Skin of body (tissue), 1 donor: ENCODE measurements at regions not wholly inside any gene's neighbourhood (a gene's known extent, or its start where the extent isn't known, plus 50 kb on each side); places are given as distances from the start of the nearest gene placed in this dataset.
A peak's percentile ranks its signal among the peaks of the same experiment; 100 is the strongest.

Source experiments
- DNase-seq: peaks from one replicate; lab custom pipeline; 2025; lab: John Stamatoyannopoulos, UW

DNA sequence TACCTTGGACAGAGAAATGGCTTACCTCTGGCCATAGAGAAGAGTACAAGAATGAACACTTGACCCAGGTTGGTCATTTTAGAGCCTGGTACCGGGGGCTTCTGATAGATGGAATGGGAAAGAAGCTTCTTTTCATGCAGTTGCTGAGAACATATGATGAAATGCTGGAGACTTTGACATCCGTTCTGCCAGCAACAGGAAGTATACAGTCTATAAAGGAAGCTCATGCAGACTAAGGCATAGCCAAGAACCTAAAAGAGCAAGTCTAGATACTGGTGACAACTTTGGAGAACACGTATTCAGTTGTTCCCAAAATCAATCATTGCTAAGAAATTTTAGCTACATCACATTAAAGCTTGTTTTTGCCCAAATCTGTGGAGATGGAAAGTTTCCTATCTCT, 894.6 kb downstream of the METTL15 start:
- no peak for DNase-seq

DNA sequence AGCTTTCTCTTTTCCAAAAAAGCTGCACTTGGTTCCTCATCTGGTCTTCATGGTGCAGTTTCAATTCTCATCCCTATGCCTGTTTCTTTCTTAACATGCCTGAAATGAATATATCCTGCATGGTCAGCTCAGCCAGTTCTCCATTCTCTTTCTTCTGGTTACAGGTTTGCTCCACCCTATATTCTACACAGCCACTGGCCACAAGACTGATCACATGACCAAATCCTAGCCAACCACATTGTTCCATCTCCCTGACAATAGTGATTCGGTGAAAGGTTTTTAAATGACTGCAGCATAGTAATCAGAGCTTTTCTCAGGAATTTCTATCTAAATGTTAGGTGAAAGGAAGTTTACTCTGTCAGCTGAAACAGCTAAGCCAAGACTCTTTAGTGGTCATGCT, 891.4 kb downstream of the METTL15 start:
- no peak for DNase-seq

DNA sequence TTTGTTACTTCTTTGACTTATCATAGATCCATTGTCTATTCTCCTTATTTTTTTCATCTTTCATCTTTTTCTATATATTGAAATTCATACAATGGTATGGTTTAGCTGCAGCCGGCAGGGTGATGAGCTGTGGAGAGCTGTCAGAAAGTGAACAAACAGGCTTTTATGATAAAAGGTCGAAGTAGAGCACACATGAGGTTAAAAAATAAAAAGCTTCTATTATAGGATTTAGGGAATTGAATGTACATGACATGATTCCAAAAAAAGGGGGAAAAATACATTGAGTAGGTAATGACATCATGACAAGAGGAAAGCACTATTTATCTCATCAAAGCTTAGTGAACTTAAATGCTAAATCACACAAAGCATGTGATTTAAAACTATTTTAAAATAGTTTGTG, 884.8 kb downstream of the METTL15 start:
- DNase-seq = no peak

DNA sequence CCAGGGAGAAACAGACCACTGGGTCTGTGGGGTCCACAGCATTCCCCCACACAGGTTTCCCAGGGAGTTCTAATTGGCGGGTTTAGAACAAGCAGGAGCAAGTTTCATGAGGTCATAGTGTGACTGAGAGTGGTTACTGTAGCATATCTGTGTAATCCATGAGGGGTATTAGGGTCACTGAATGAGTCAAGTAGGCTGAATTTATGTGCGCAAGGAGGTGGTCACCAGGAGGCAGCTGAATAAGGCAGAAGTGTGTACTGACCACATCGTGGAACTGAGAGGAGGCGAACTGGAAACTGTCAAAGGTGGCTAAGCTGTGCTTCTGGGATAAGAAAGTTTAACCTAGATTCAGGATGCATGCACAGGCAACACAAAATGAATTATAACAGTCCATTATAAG, 876.0 kb downstream of the METTL15 start:
- DNase-seq = no peak

DNA sequence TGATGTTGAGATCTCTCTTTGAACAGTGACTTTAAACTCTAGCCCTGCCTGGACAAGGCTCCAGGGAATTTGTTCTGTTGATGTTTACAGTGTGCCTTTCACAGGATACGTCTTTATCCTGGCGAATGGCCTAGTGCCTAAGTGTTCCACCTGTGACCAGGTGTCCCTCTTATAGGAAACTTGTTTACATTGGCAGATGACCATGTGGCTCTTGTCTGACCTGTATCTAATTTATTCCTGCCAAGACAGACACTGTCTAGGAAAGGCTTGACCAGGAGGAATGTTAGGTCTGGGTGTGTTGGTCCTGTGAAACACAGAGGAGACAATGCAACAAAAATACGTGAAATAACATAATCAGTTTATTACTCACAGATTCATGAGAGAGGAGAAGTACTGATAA, 875.6 kb downstream of the METTL15 start:
- no peak for DNase-seq

DNA sequence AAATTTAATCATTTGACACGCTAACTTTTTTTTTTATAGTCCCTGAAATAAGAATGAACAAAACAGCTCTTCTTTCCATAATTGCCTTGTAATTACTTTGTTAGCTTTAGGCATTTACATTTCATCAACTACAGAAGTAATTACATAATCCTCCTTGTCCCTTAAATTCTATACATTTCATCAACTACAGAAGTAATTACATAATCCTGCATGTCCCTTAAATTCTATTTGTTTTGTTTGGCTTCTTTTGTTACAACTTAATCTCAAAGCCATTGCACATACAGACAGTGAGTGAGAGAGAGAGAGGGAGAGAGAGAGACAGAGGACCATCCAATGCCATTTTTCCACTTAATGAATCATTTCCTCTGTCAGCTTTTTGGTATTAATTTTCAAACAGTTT, 873.2 kb downstream of the METTL15 start:
- DNase-seq = no peak

DNA sequence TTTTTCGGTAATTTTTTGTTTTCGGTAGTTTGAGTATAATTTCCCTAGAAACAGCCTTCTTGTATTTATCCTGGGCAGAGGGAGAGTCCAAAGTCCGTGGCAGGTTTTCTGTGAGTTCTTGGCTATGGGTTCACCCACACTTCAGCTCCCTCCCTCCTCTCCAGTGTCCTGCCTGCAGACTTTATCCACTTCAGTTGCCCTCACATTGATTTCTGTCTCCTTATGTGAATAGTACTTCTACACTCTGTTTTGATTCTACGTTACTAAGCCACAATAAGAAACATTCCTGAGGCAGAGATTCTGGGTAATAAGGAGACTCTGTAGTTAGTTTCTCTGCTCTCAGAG, 868.6 kb downstream of the METTL15 start:
- DNase-seq = no peak

DNA sequence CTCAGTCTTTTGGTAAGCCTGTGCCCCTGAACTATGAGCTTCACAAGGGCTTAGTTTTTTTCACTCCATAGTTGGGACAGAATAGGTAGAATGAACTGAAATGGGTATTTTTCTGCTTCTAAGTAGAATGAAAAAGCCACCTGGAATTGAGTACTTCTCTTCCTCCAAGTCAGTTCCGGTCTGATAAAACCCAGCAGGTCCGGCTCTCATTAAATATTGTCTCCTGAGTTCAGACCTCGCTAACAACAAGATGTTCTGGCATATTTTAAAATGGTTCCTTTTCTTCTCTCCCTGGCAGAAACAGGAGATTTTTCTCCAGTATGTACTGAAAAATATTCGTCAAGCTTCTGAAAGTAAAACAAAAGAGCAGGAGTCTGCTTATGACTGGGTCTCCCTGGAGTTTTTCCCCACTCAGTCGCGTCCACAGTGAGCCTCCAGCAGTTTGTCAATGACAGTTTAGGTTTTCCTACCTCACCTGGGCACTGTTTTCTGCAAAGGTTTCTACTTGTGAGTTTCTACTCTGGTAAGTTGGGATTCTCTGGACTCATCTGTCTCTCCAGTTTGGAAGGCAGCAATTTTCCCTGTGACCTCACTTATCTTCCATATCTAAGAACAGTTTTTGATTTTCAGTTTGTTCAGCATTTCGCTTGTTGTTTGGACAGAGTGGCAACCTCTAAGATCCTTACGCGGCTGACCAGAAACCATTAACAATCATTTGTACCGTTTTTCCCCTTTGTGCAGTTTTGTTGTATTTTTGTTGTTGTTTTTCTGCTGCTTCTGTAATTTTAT, 868.0 kb downstream of the METTL15 start:
- DNase-seq = no peak

DNA sequence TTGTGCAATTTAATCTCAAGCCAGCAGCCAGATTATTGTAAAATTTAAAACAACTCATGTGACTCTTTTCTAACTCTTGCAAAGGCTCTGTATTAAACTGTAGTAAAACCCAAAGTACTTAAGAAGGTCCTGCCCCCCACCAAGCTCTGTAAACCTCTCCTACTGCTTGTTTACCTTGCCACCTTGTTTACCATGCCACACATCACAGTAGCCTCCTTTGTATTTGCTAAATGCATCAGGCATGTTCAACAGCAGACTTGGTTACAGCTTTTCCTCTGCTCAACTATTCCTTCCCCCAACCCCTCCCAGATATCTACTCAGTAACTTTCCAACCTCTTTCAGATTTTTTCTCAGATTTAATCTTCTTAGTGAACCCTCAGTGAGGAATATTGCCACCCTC, 861.6 kb downstream of the METTL15 start:
- no peak for DNase-seq

DNA sequence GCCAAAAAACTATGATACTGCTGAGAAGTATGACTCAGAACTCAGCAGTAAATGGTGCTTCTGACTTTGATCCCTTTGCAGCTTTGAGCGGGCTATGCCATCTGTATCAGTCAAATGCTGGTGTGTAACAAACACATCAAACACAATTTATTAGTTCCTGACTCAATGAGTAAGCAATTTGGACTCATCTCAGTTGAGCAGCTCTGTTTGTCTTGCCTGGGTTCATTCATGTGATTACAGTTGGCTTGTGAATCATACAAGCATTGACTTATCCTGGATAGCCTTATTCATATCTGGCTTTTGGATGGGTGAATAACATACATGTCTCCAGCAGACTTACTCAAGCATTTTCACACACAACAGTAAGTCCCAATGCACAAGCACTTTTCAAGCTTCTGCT, 858.8 kb downstream of the METTL15 start:
- no peak for DNase-seq

DNA sequence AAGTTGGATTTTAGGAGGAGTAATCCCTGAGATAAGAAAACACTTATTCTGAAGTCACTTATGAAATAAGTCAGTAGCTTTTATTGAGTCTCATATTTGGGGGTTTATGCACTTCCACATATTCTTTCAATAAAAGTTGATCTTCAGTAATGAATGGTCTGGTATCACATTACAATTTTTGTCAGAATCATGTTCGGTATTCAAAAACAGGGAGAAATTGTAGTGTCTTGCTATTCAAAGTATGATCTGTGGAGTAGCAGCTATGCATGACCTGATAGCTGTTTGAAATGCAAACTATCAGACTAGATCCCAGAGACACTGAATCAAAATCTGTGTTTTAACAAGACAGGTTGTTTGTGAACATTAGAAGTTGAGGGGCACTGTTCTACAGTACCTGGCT, 857.6 kb downstream of the METTL15 start:
- DNase-seq = no peak

DNA sequence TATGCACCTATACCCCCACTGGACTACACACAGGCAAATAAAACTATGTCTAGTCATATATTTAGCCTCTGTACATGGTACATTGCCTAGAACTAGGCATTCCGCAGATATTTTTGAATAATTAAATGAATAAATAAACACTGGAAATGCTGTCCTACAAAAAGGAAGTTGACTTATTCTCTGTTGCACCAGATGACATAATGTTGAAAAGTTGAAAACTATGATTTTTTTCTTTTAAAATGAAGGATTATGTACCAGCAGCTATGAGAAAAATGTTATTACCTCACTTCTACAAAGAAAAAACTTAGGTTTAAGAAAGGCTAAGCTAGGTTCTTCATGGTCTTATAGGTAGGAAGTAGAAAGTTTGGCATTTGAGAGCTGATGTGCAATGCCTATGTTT, 856.6 kb downstream of the METTL15 start:
- DNase-seq = no peak

DNA sequence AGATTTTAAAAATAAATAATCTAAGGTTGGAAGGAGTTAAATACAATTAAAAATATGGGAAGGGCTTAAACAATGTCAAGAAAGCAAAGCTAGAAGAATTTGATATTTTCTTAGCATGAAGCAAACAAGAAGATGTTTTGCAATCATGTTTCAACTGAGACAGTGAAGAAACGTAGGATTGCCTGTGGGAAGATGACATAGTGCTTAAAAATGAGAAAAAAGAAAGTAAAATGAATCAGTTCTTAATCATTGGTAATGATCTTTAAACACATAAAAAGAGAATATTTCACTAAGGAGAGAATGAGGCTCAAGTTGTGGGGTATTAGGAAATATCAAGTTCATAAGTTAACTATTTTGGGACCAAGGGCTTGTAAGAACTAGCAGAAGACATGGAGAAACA, 855.0 kb downstream of the METTL15 start:
- no peak for DNase-seq

DNA sequence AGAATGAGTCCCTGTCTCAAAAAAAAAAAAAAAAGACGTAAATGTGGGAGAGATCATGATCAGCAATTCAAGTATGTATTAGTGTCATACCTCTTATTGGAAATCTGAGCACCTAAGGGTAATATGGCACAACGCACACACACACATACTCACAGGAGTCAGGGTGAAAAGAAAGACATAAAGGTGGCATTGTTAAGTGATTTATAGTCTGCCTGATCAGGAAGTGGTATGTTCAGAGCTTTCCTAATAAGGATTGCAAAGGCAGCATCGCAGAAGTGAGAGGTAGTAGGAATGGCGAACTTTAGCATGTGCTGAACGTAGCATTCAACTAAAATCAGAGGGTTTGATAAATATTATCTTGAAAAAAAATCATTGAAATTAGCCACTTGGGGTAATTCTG, 854.3 kb downstream of the METTL15 start:
- DNase-seq = no peak

DNA sequence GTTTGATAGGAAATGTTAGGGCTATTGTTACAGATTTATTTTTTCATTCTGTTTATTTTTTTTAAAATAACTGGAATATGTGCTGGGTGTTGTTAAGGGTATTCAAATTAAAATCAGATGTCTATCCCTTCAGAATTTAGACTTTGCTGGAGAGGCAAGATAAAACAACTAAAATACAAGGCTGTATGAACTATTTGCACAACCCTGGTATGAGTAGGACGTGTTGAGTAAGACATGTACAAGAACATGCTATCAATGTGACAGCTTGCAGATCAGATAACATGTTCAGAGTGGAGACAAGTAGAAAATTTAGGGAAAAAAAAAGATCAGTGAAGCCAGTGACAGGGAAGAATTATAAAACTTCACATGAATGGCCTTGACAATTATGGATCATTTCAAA, 853.5 kb downstream of the METTL15 start:
- DNase-seq = no peak

DNA sequence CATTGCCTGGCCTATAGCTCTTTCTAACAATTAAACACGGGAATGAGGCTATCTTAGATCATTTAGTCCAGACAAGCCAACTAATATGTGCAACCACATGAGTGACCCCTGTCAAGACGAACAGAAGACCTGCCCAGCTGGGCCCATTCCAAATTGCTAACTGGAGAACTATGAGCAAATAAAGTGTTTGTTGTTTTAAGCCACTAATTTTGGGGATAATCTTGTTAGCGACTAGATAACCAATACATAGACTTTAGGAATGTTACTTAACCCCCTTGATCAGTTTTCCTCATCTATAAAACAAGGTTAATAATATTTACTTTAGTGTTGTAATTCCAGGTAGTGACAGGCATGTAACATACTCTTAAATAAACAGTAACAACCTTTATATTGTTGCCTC, 848.3 kb downstream of the METTL15 start:
- no peak for DNase-seq

DNA sequence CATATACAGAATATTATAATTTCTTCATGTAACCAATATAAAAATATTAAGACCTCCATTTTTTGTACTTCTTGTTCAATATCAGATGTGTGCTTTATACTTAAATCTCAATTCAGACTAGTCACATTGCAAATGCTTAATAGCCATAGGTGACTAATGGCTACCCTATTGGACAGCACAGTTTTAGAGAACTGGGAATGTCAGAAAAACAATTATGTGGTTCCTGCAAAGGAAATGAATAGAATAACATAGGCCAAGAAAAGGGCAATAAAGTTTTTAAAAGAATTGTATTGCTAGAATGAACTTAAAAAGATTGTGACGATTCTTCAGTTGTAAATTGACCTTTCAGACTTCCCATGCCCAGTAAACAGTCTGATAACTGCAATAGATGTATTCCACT, 843.0 kb downstream of the METTL15 start:
- no peak for DNase-seq

DNA sequence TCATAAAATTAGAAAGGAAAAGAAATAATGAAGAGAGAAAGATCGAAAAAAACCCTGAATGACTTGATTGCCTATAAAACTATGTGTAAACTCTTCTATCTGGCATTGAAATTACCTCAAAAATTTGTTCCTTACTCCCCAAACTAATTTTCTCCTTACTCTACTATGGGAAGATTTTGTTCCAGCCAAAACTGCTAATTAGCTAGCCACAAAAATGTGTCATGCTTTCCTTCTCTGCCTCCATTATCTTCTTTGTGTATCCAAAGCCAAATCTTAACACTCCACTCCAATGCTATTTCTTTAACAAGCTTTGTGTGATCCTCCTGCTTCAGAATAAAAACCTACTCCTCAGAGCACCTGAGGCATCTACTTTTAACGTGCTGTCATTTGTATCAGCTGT, 831.2 kb downstream of the METTL15 start:
- no peak for DNase-seq

DNA sequence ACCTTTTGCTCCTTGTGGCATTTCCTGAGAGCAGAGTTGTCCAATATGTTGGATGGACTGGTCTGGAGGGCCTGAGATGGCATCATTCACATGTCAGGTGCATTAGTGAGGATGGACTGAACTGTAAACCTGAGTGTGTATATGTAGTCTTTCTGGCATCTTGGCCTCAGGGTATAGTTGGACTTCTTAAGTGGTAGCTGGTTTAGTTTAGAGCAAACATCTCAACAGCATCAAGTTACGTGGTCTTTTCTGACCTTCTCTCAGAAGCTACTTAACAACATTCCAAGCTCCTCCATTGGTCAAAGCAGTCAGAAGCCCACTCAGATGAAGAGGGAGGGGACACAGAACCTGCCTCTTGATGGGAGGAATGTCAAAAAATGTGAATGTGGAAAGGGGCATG, 829.9 kb downstream of the METTL15 start:
- DNase-seq = no peak

DNA sequence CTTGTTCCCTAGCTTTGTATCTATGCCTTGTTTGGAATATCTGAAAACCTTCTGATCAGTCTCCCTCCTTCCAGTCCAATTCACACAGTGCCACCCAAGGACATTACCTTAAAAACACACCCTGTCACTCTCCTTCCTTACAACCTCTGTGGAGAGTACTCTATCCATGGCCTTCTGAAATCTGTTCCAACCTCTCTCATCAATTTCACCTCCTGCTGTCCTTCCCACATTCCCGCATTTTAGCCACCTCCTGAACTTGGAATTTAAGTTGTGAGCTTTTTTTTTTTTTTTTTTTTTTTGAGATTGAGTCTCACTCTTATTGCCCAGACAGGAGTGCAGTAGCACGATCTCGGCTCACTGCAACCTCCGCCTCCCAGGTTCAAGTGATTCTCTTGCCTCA, 824.8 kb downstream of the METTL15 start:
- no peak for DNase-seq

DNA sequence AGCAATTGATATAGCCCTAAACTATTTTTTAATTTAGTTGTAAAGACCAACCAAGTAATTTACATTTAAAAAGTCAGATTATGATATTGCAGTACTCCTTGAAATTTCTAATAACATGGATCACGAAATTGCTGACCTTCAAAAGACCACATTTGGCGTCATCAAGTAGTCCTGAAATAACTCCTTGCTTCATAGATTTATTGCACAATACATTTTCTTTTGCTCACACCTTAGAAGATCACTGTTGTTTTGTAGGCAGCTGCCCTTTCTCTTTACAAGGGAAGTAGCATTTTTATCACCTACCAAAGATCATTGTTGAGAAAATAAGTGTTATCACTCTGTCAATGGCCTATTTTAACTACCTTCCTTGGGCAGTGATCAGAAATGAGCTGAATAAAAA, 815.8 kb downstream of the METTL15 start:
- no peak for DNase-seq

DNA sequence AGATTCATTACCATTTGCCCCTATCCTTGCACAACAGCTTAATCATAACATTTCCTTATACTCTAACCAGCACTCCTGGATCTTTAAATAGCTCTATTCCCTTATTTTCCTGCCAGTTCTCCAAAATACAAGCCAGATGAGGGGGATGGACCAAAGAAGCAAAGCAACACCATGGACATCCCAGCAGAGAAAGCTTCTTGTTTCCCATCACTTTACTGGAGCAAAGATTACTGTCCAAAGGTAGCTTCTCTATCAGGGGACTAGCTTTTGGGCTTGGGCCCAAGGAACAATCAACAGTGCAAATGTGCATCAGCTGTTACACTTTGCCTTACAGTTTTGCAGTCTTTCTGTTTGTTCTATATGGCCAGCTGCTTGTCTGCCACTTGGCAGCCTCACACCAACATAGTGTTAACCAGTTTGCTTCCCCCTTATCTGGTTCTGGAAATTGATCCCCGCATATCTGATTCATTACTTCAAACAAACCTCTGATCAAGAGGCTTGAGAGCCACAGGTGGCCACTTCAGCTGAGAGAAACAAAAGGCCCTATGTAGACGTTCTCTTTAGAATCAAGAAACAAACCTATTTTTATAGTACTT, 814.3 kb downstream of the METTL15 start:
- peak; percentile 5 for DNase-seq

DNA sequence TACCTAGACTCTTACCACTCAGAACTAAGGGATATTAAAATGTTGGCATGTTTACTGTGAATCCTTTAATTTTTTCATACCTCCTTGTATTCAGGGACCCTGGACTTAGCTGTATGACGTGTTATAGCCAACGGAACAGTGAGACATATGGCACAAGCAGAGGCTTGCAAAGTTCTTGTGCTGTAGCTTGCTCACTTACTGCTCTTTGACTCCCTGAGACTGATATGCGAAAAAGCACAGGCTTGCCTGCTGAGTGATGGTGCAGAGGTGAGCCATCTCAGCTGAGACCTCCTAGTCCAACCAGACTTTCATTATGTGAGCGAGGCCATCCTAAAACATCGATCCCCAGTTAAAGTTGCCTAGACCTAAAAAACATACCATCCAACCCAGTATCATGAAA, 811.0 kb downstream of the METTL15 start:
- no peak for DNase-seq

DNA sequence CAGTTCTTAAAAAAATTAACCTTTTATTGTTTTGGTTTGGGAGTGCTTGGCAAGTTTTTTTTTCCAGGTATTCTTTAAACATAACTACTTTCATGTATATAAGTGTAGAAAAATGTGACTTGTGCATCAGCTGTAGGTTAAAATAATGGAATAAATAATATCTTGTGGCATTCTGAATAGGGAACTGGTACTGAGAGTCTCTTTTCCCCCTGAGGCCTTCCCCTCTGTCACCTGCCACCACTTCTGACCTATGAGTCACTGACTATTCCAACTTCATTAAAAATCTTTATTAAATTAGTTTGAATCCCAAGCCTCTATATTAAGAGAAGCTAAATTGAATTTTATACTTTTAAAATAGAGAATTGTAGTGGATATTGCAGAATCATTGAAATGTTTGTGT, 805.7 kb downstream of the METTL15 start:
- no peak for DNase-seq
